NT2/D1 (cell line): ENCODE measurements at regions not wholly inside any gene's neighbourhood (a gene's known extent, or its start where the extent isn't known, plus 50 kb on each side); places are given as distances from the start of the nearest gene placed in this dataset.

Experiments used
- SUZ12 ChIP-seq: IDR thresholded peaks from 2 replicates; pipeline ENCODE4 v1.6.1; 2011; ENCODE audit not compliant: insufficient read length, insufficient read depth; ENCODE audit errors: extremely low read depth
- YY1 ChIP-seq: IDR thresholded peaks from 2 replicates; pipeline ENCODE4 v1.6.1; 2011; ENCODE audit not compliant: insufficient read length, insufficient read depth

- TF ChIP-seq SUZ12 (no peak), YY1 (no peak)
Measured at GRCh38 chr1:164982545-164982944, 374.0 kb downstream of the LMX1A start.
